T-cell (primary cell): ENCODE measurements at regions not wholly inside any gene's neighbourhood (a gene's known extent, or its start where the extent isn't known, plus 50 kb on each side); places are given as distances from the start of the nearest gene placed in this dataset.

Source experiments
- ATAC-seq, 4 experiments: fragments of 200-7000 bp in 3 of 4; fragments of 150-1000 bp in 1 of 4; cut with Tn5 transposase; replicated peaks in 1 of 4; 1 replicate in 3 of 4; 2 replicates in 1 of 4; pipeline ENCODE4 v1.10.0; 2021; ENCODE audit warnings: moderate library complexity in 3 of 4, mild to moderate bottlenecking in 2 of 4, moderate number of reproducible peaks in 1 of 4
- CTCF ChIA-PET, 2 donors: fragments of 300-600 bp; sonication (Branson Sonifier 250); formaldehyde crosslinking; loops; one replicate each; lab custom pipeline; 2022; ENCODE audit warnings: antibody characterized with exemption in 2 of 2; lab: Charles Lee
- POLR2A ChIA-PET, 2 donors: fragments of 300-600 bp; sonication (Branson Sonifier 250); formaldehyde crosslinking; loops; one replicate each; lab custom pipeline; 2022; ENCODE audit warnings: antibody characterized with exemption in 2 of 2; lab: Charles Lee
- DNase-seq, 35 experiments: peaks; one replicate each; pipeline versions ENCODE4 v3.0.0 to v3.0.0-alpha.2; 2013 to 2023
- H3K27ac ChIP-seq: one replicate; pipeline ENCODE4 v1.5.1; 2013; ENCODE audit warnings: low read length
- H3K27me3 ChIP-seq, 2 experiments: replicated peaks in 1 of 2; 1 replicate in 1 of 2; 2 replicates in 1 of 2; pipeline versions ENCODE4 v1.6.1 to v1.7.0; 2013; ENCODE audit warnings: low read length in 1 of 2, mixed read lengths in 1 of 2; ENCODE audit not compliant: control insufficient read depth in 2 of 2, insufficient read depth in 2 of 2; ENCODE audit errors: extremely low read depth in 1 of 2
- H3K36me3 ChIP-seq, 2 donors: 1 replicate in 1 of 2; 2 replicates in 1 of 2; pipeline versions ENCODE4 v1.6.1 to v1.7.0; 2013; ENCODE audit warnings: low read length in 1 of 2; ENCODE audit not compliant: control insufficient read depth in 2 of 2, insufficient read depth in 1 of 2; ENCODE audit errors: extremely low read depth in 1 of 2
- H3K4me1 ChIP-seq, 2 experiments: 1 replicate in 1 of 2; 2 replicates in 1 of 2; pipeline versions ENCODE4 v1.6.1 to v1.7.0; 2013; ENCODE audit warnings: low read length in 2 of 2, mixed read lengths in 1 of 2; ENCODE audit not compliant: insufficient read depth in 2 of 2, control insufficient read depth in 1 of 2; ENCODE audit errors: extremely low read depth in 1 of 2
- H3K4me3 ChIP-seq, 2 donors: 1 replicate in 1 of 2; 2 replicates in 1 of 2; pipeline versions ENCODE4 v1.5.1 to v1.7.0; 2013; ENCODE audit warnings: mild to moderate bottlenecking in 2 of 2, low read length in 1 of 2, moderate library complexity in 1 of 2; ENCODE audit not compliant: control insufficient read depth in 1 of 2; ENCODE audit errors: extremely low read depth in 1 of 2
- H3K9me3 ChIP-seq: 2 replicates; pipeline ENCODE4 v1.7.0; 2013
- H3K27ac Mint-ChIP-seq, 2 donors: one replicate each; pipeline ENCODE4 v1.8.0; 2020 to 2021; ENCODE audit warnings: mild to moderate bottlenecking in 2 of 2, mixed read lengths in 2 of 2
- H3K27me3 Mint-ChIP-seq, 2 donors: one replicate each; pipeline ENCODE4 v1.8.0; 2021 to 2022; ENCODE audit warnings: mixed read lengths in 2 of 2
- H3K36me3 Mint-ChIP-seq: one replicate; pipeline ENCODE4 v1.8.0; 2021; ENCODE audit warnings: mixed read lengths
- H3K4me1 Mint-ChIP-seq, 3 donors: one replicate each; pipeline ENCODE4 v1.8.0; 2020 to 2022; ENCODE audit warnings: mixed read lengths in 3 of 3, mild to moderate bottlenecking in 1 of 3
- H3K4me3 Mint-ChIP-seq, 3 donors: one replicate each; pipeline ENCODE4 v1.8.0; 2020 to 2022; ENCODE audit warnings: mild to moderate bottlenecking in 3 of 3, mixed read lengths in 3 of 3, moderate library complexity in 3 of 3
- H3K9me3 Mint-ChIP-seq, 3 donors: one replicate each; pipeline ENCODE4 v1.8.0; 2020 to 2022; ENCODE audit warnings: mixed read lengths in 3 of 3
- WGBS: methylation state at CpG from one replicate; pipeline ENCODE4 v1.1.5; 2013; ENCODE audit warnings: missing lambda C conversion rate; ENCODE audit not compliant: insufficient coverage; 5-methylcytosine and 5-hydroxymethylcytosine counted together

- DNase-seq, result no peak
- H3K4me3 Mint-ChIP-seq, result no peak overlapping the region
- CTCF ChIA-PET, result no interaction called here
- POLR2A ChIA-PET, result no interaction called here
- no peaks in the 10 kb centered on the region for H3K9me3 ChIP-seq
- H3K27me3 ChIP-seq, result no peaks in the 10 kb centered on the region
- H3K4me1 ChIP-seq, result no peaks in the 10 kb centered on the region
- H3K27me3 Mint-ChIP-seq, result no peaks in the 10 kb centered on the region
- H3K27ac Mint-ChIP-seq, result no peak overlapping the region
- peaks cover 1 to 6% (median 2%) of the 10 kb centered on the region in 3 donors for H3K4me1 Mint-ChIP-seq
- no peaks in the 10 kb centered on the region for H3K9me3 Mint-ChIP-seq
- H3K27ac ChIP-seq, result no peak overlapping the region
- H3K36me3 Mint-ChIP-seq, result peaks cover 15% of the 10 kb centered on the region
- no peaks in the 10 kb centered on the region for H3K36me3 ChIP-seq
- H3K4me3 ChIP-seq, result no peak overlapping the region
- no peak for ATAC-seq
These were observed 63.5 kb downstream of the TANC2 start for GRCh38 chr17:63029541-63029940.

GRCh38 chr17:63032142-63032541, 66.1 kb downstream of the TANC2 start:
- Mint-ChIP-seq H3K4me3 (no peak overlapping the region), H3K36me3 (peaks cover 16% of the 10 kb centered on the region), H3K4me1 (peaks cover 12 to 19% (median 16%) of the 10 kb centered on the region in 3 donors), H3K27ac (no peak overlapping the region), H3K27me3 (no peaks in the 10 kb centered on the region), H3K9me3 (no peaks in the 10 kb centered on the region)
- ChIA-PET POLR2A (no interaction called here), CTCF (no interaction called here)
- DNase-seq, result no peak
- no peak for ATAC-seq
- H3K9me3 ChIP-seq, result no peaks in the 10 kb centered on the region
- H3K27me3 ChIP-seq, result no peaks in the 10 kb centered on the region
- H3K4me1 ChIP-seq, result no peaks in the 10 kb centered on the region
- WGBS, result 70% methylated on average over 2 of the region's 2 CpGs
- no peak overlapping the region for H3K4me3 ChIP-seq
- no peaks in the 10 kb centered on the region for H3K36me3 ChIP-seq
- H3K27ac ChIP-seq, result no peak overlapping the region

- H3K4me1 ChIP-seq, result no peaks in the 10 kb centered on the region
- no peak overlapping the region for H3K4me3 Mint-ChIP-seq
- no peak overlapping the region for H3K4me3 ChIP-seq
- no peaks in the 10 kb centered on the region for H3K36me3 ChIP-seq
- DNase-seq (no peak), ATAC-seq (no peak)
- POLR2A ChIA-PET, result no interaction called here
- no CpG with 5 or more reads among the region's 2 CpGs for WGBS
- H3K36me3 Mint-ChIP-seq, result peaks cover 16% of the 10 kb centered on the region
- H3K27ac ChIP-seq, result no peak overlapping the region
- no peaks in the 10 kb centered on the region for H3K27me3 ChIP-seq
- peaks cover 12 to 19% (median 16%) of the 10 kb centered on the region in 3 donors for H3K4me1 Mint-ChIP-seq
- CTCF ChIA-PET, result no interaction called here
- H3K9me3 ChIP-seq, result no peaks in the 10 kb centered on the region
- H3K27ac Mint-ChIP-seq, result no peak overlapping the region
- no peaks in the 10 kb centered on the region for H3K9me3 Mint-ChIP-seq
- H3K27me3 Mint-ChIP-seq, result no peaks in the 10 kb centered on the region
These were observed 67.1 kb downstream of the TANC2 start for GRCh38 chr17:63033142-63033541.

- ATAC-seq (no peak), DNase-seq (no peak)
- Histone ChIP-seq H3K9me3 (no peaks in the 10 kb centered on the region), H3K36me3 (no peaks in the 10 kb centered on the region), H3K27me3 (no peaks in the 10 kb centered on the region), H3K4me3 (no peak overlapping the region), H3K4me1 (peaks cover 0 to 2% of the 10 kb centered on the region in 2 experiments), H3K27ac (no peak overlapping the region)
- Mint-ChIP-seq H3K27ac (no peak overlapping the region), H3K4me3 (no peak overlapping the region), H3K9me3 (no peaks in the 10 kb centered on the region), H3K36me3 (peaks cover 13% of the 10 kb centered on the region), H3K4me1 (peaks cover 24 to 31% (median 24%) of the 10 kb centered on the region in 3 donors), H3K27me3 (no peaks in the 10 kb centered on the region)
- 90% methylated on average over 3 of the region's 4 CpGs for WGBS
- POLR2A ChIA-PET, result no interaction called here
- CTCF ChIA-PET, result no interaction called here
These were observed 69.2 kb downstream of the TANC2 start for GRCh38 chr17:63035271-63035670.

GRCh38 chr17:63035695-63036094, 69.7 kb downstream of the TANC2 start:
- DNase-seq, result no peak
- no peak for ATAC-seq
- WGBS, result no CpG with 5 or more reads among the region's 3 CpGs
- H3K27ac ChIP-seq, result no peak overlapping the region
- no peak overlapping the region for H3K4me3 ChIP-seq
- ChIA-PET POLR2A (no interaction called here), CTCF (no interaction called here)
- Mint-ChIP-seq H3K4me3 (no peak overlapping the region), H3K9me3 (no peaks in the 10 kb centered on the region), H3K36me3 (peaks cover 10% of the 10 kb centered on the region), H3K27ac (no peak overlapping the region), H3K27me3 (no peaks in the 10 kb centered on the region), H3K4me1 (peaks cover 24 to 32% (median 24%) of the 10 kb centered on the region in 3 donors)
- H3K4me1 ChIP-seq, result peaks cover 0 to 2% of the 10 kb centered on the region in 2 experiments
- no peaks in the 10 kb centered on the region for H3K36me3 ChIP-seq
- H3K27me3 ChIP-seq, result no peaks in the 10 kb centered on the region
- no peaks in the 10 kb centered on the region for H3K9me3 ChIP-seq

- 85% methylated on average over 2 of the region's 4 CpGs for WGBS
These were observed 73.3 kb downstream of the TANC2 start for GRCh38 chr17:63039342-63039741.

More at GRCh38 chr17:63039342-63039741, 73.3 kb downstream of the TANC2 start:
- H3K27me3 ChIP-seq, result no peaks in the 10 kb centered on the region
- H3K36me3 ChIP-seq, result no peaks in the 10 kb centered on the region
- Mint-ChIP-seq H3K36me3 (peaks cover 3% of the 10 kb centered on the region), H3K4me3 (peak overlapping the region in 1 of 3 donors; percentile 23), H3K9me3 (no peaks in the 10 kb centered on the region), H3K4me1 (peaks cover 24 to 30% (median 24%) of the 10 kb centered on the region in 3 donors), H3K27me3 (no peaks in the 10 kb centered on the region), H3K27ac (no peak overlapping the region)
- POLR2A ChIA-PET, result no interaction called here
- ATAC-seq (peak in 1 of 4 experiments; percentile 52), DNase-seq (no peak)
- no peak overlapping the region for H3K4me3 ChIP-seq
- no peak overlapping the region for H3K27ac ChIP-seq
- H3K9me3 ChIP-seq, result no peaks in the 10 kb centered on the region
- CTCF ChIA-PET, result no interaction called here
- peaks cover 0 to 2% of the 10 kb centered on the region in 2 experiments for H3K4me1 ChIP-seq
